Upper lobe of left lung (tissue), 4 donors: ENCODE measurements at regions not wholly inside any gene's neighbourhood (a gene's known extent, or its start where the extent isn't known, plus 50 kb on each side); places are given as distances from the start of the nearest gene placed in this dataset.

Experiments used
- CTCF ChIP-seq, 6 experiments: fragments of 450-650 bp in 4 of 6; fragments of 200-600 bp in 2 of 6; sonication (generic) in 2 of 6; IDR thresholded peaks; one replicate each; pipeline ENCODE4 v1.5.1; 2016 to 2019; ENCODE audit warnings: antibody characterized with exemption in 6 of 6
- POLR2A ChIP-seq, 4 donors: fragments of 450-650 bp; IDR thresholded peaks; one replicate each; pipeline ENCODE4 v1.5.1; 2016 to 2017; ENCODE audit warnings: antibody characterized with exemption in 4 of 4, mild to moderate bottlenecking in 2 of 4

- TF ChIP-seq CTCF (IDR thresholded peaks at IDR 0.05): no peak
- TF ChIP-seq POLR2A (IDR thresholded peaks at IDR 0.05): no peak
Measured at GRCh38 chr5:27706832-27707231, 668.4 kb upstream of the CDH9 start.
